NCI-H1694 treated with DMSO at 0.1 percent for 48 hours (cell line): ENCODE measurements at regions not wholly inside any gene's neighbourhood (a gene's known extent, or its start where the extent isn't known, plus 50 kb on each side); places are given as distances from the start of the nearest gene placed in this dataset.
"Not testable (repeated sequence)": the region's sequence is repeated elsewhere in the genome, so short reads cannot be mapped to it uniquely, and the experiment has no call there.

Experiments
- DNase-seq: peaks from one replicate; lab custom pipeline; 2025; lab: John Stamatoyannopoulos, UW

- DNase-seq, result no peak
Measured at GRCh38 chr9:135173066-135173465, 85.6 kb downstream of the OLFM1 start.

- DNase-seq, result no peak
Measured at GRCh38 chr9:135174248-135174647, 86.8 kb downstream of the OLFM1 start.

GRCh38 chr9:135174981-135175380, 87.5 kb downstream of the OLFM1 start:
- DNase-seq, result no peak

GRCh38 chr9:135176284-135176683, 88.8 kb downstream of the OLFM1 start:
- no peak for DNase-seq

- not testable (repeated sequence) for DNase-seq
Measured at GRCh38 chr9:135177562-135177961, 90.1 kb downstream of the OLFM1 start.

- peak; percentile 5 for DNase-seq
Measured at GRCh38 chr9:135178498-135178897, 91.0 kb downstream of the OLFM1 start.

GRCh38 chr9:135179041-135179440, 91.6 kb downstream of the OLFM1 start:
- DNase-seq, result no peak

GRCh38 chr9:135179976-135180375, 92.5 kb downstream of the OLFM1 start:
- DNase-seq, result no peak

GRCh38 chr9:135180586-135180985, 93.1 kb downstream of the OLFM1 start:
- DNase-seq, result no peak

GRCh38 chr9:135181336-135181735, 93.9 kb downstream of the OLFM1 start:
- no peak for DNase-seq

- not testable (repeated sequence) for DNase-seq
Measured at GRCh38 chr9:135181841-135182240, 94.4 kb downstream of the OLFM1 start.

GRCh38 chr9:135183069-135183468, 95.6 kb downstream of the OLFM1 start:
- no peak for DNase-seq

- no peak for DNase-seq
Measured at GRCh38 chr9:135183528-135184180, 96.2 kb downstream of the OLFM1 start.

GRCh38 chr9:135184181-135185053, 96.9 kb downstream of the OLFM1 start:
- no peak for DNase-seq

GRCh38 chr9:135185060-135185459, 97.6 kb downstream of the OLFM1 start:
- no peak for DNase-seq

GRCh38 chr9:135186248-135187164, 99.0 kb downstream of the OLFM1 start:
- no peak for DNase-seq

GRCh38 chr9:135187365-135187764, 99.9 kb downstream of the OLFM1 start:
- no peak for DNase-seq

- DNase-seq, result no peak
Measured at GRCh38 chr9:135188681-135189151, 101.2 kb downstream of the OLFM1 start.

GRCh38 chr9:135189497-135189896, 102.0 kb downstream of the OLFM1 start:
- DNase-seq, result no peak

GRCh38 chr9:135190789-135191577, 103.5 kb downstream of the OLFM1 start:
- no peak for DNase-seq

GRCh38 chr9:135192686-135193085, 105.2 kb downstream of the OLFM1 start:
- no peak for DNase-seq
